Kidney (tissue), 13 donors: ENCODE measurements at regions not wholly inside any gene's neighbourhood (a gene's known extent, or its start where the extent isn't known, plus 50 kb on each side); places are given as distances from the start of the nearest gene placed in this dataset.

Experiments used
- DNase-seq, 5 donors: peaks; one replicate each; pipeline ENCODE4 v3.0.0-alpha.2; 2013 to 2020
- FAIRE-seq: peaks from 2 replicates; lab custom pipeline; 2012; peaks lifted over from hg19 to GRCh38; lab: Jason Lieb, UNC
- H3K27ac ChIP-seq, 2 donors: one replicate each; pipeline ENCODE4 v1.7.0; 2013; ENCODE audit warnings: low read depth in 2 of 2, low read length in 2 of 2, inconsistent platforms in 1 of 2
- H3K27me3 ChIP-seq: one replicate; pipeline ENCODE4 v1.7.1; 2013; ENCODE audit warnings: low read length, inconsistent platforms; ENCODE audit not compliant: control insufficient read depth, insufficient read depth
- H3K36me3 ChIP-seq, 3 donors: one replicate each; pipeline versions ENCODE4 v1.7.0 to v1.7.1; 2013; ENCODE audit warnings: low read length in 3 of 3, control low read depth in 1 of 3, inconsistent platforms in 1 of 3; ENCODE audit not compliant: insufficient read depth in 3 of 3, control insufficient read depth in 2 of 3
- H3K4me1 ChIP-seq, 3 donors: one replicate each; pipeline versions ENCODE4 v1.7.0 to v1.7.1; 2013; ENCODE audit warnings: low read length in 3 of 3, inconsistent platforms in 1 of 3, low read depth in 1 of 3; ENCODE audit not compliant: control insufficient read depth in 2 of 3, insufficient read depth in 2 of 3
- H3K4me3 ChIP-seq, 3 donors: one replicate each; pipeline versions ENCODE4 v1.7.0 to v1.8.1; 2013; ENCODE audit warnings: low read length in 3 of 3, control low read depth in 1 of 3, inconsistent platforms in 1 of 3
- H3K9ac ChIP-seq, 3 donors: one replicate each; pipeline versions ENCODE4 v1.7.0 to v1.7.1; 2013; ENCODE audit warnings: low read length in 3 of 3, control low read depth in 1 of 3, inconsistent platforms in 1 of 3
- H3K9me3 ChIP-seq, 3 donors: one replicate each; pipeline versions ENCODE4 v1.7.0 to v1.7.1; 2013; ENCODE audit warnings: low read length in 3 of 3, control low read depth in 1 of 3, inconsistent platforms in 1 of 3; ENCODE audit not compliant: control insufficient read depth in 2 of 3, insufficient read depth in 1 of 3
- CTCF ChIP-seq: IDR thresholded peaks from 3 replicates; pipeline ENCODE4 v1.5.1; 2012; ENCODE audit warnings: mild to moderate bottlenecking, moderate library complexity, borderline replicate concordance; ENCODE audit not compliant: insufficient read depth; ENCODE audit errors: extremely low read depth
- intact Hi-C: fragments of 100-400 bp; cut with DNase I; formaldehyde crosslinking; loops from one replicate; pipeline ENCODE4 v1.11.1; 2022
- donor health status: control.
- donor health status: control.
- donor health status: control.
- donor health status: control.
- donor health status: control.
- donor health status: DM: yes; HTN: yes; CAD: no.
- donor health status: Normal renal cell carcinoma (clear cell type).

- no peak for DNase-seq
- intact Hi-C loops: no loop called here
- no peak for FAIRE-seq
Observed at GRCh38 chr10:45505311-45505710, 131.3 kb downstream of the ALOX5 start.

GRCh38 chr10:45502458-45502857, 128.4 kb downstream of the ALOX5 start:
- Histone ChIP-seq H3K4me1 (no peaks in the 10 kb centered on the region), H3K36me3 (no peaks in the 10 kb centered on the region), H3K27ac (no peak overlapping the region), H3K4me3 (no peak overlapping the region), H3K9me3 (no peaks in the 10 kb centered on the region), H3K9ac (no peak overlapping the region), H3K27me3 (no peaks in the 10 kb centered on the region)
- intact Hi-C loops: no loop called here
- TF ChIP-seq CTCF: no peak
- FAIRE-seq (no peak), DNase-seq (no peak)

More at GRCh38 chr10:45505311-45505710, 131.3 kb downstream of the ALOX5 start:
- H3K4me3 ChIP-seq: no peak overlapping the region
- TF ChIP-seq CTCF: no peak
- no peaks in the 10 kb centered on the region for H3K36me3 ChIP-seq
- H3K9me3 ChIP-seq: no peaks in the 10 kb centered on the region
- H3K27me3 ChIP-seq: no peaks in the 10 kb centered on the region
- no peak overlapping the region for H3K9ac ChIP-seq
- no peak overlapping the region for H3K27ac ChIP-seq
- H3K4me1 ChIP-seq: no peaks in the 10 kb centered on the region

DNA sequence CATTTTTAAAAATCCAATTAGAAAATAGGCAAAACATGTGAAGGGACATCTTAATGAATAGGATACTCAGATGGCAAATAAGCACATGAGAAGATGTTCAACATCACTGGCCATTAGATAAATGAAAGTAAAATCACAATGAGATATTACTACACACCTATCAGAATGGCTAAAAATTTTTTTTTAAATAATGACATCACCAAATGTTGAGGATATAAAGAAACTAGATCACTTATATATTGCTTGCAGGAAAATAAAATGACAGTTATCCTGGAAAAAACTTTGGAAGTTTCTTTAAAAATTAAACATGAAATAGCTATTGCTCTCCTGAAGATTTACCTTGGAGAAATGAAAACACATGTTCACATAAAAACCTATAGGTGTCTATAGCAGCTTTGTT, 127.8 kb downstream of the ALOX5 start:
- intact Hi-C loops: no loop called here
- Histone ChIP-seq H3K27ac (no peak overlapping the region), H3K9me3 (no peaks in the 10 kb centered on the region), H3K9ac (no peak overlapping the region), H3K27me3 (no peaks in the 10 kb centered on the region), H3K4me1 (no peaks in the 10 kb centered on the region), H3K36me3 (no peaks in the 10 kb centered on the region), H3K4me3 (no peak overlapping the region)
- FAIRE-seq: no peak
- no peak for TF ChIP-seq CTCF
- no peak for DNase-seq

DNA sequence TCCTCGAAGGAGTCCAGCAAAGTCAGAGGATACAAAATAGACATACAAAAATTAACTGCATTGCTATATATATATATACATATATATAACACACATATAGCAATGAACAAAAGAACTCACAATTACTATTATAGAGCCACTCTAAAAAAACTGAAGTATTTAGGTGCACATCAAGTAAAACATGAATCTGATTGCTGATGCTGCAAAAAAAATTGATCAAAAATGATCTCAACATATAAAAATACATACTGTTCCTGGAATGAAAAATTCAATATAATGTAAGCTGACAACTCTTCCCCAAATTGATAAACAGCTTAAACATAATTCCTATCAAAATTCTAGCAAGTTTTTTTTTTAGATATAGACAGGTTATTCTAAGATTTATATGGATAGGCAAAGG, 126.8 kb downstream of the ALOX5 start:
- intact Hi-C loops: no loop called here
- no peak for FAIRE-seq

More for the DNA sequence above, 126.8 kb downstream of the ALOX5 start:
- Histone ChIP-seq H3K36me3 (no peaks in the 10 kb centered on the region), H3K27me3 (no peaks in the 10 kb centered on the region), H3K27ac (no peak overlapping the region), H3K9ac (no peak overlapping the region), H3K4me3 (no peak overlapping the region), H3K9me3 (no peaks in the 10 kb centered on the region), H3K4me1 (no peaks in the 10 kb centered on the region)
- DNase-seq: no peak
- TF ChIP-seq CTCF: no peak
